ENCODE measurements at regions not wholly inside any gene's neighbourhood (a gene's known extent, or its start where the extent isn't known, plus 50 kb on each side); places are given as distances from the start of the nearest gene placed in this dataset.
"Not testable (repeated sequence)": the region's sequence is repeated elsewhere in the genome, so short reads cannot be mapped to it uniquely, and the experiment has no call there.

DNA sequence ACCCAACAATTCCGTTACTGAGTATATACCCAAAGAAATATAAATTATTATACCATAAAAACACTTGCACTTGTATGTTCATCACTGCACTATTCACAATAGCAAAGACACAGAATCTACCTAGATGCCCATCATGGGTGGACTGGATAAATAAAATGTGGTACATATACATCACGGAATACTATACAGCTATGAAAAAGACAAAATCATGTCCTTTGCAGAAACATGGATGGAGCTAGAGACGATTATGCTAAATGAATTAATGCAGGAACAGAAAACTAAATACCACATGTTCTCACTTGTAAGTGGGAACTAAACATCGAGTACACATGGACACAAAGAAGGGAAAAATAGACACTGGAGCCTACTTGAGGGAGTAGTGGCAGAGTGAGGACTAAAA lies 185.3 kb downstream of the PYDC2 start:
- WGBS, 5 donors: 86 to 95% (median 92%) methylated on average over 4 of the region's 4 CpGs
- intact Hi-C loops (cut with DNase I; ENCODE audit: low total_unique reads): no loop called here
- TF ChIP-seq POLR2A (IDR thresholded peaks at IDR 0.05) (no peak), POLR2AphosphoS5 (IDR thresholded peaks at IDR 0.05) (no peak)
- TF ChIP-seq, protein P1, sequence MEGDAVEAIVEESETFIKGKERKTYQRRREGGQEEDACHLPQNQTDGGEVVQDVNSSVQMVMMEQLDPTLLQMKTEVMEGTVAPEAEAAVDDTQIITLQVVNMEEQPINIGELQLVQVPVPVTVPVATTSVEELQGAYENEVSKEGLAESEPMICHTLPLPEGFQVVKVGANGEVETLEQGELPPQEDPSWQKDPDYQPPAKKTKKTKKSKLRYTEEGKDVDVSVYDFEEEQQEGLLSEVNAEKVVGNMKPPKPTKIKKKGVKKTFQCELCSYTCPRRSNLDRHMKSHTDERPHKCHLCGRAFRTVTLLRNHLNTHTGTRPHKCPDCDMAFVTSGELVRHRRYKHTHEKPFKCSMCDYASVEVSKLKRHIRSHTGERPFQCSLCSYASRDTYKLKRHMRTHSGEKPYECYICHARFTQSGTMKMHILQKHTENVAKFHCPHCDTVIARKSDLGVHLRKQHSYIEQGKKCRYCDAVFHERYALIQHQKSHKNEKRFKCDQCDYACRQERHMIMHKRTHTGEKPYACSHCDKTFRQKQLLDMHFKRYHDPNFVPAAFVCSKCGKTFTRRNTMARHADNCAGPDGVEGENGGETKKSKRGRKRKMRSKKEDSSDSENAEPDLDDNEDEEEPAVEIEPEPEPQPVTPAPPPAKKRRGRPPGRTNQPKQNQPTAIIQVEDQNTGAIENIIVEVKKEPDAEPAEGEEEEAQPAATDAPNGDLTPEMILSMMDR (IDR thresholded peaks at IDR 0.05 in 8 of 11, conservative IDR thresholded peaks at IDR 0.05 in 3 of 11): no peak
- no peak for DNase-seq
- peaks cover 0 to 40% (median 25%) of the 10 kb centered on the region in 8 donors for H3K9me3 ChIP-seq
- no peak overlapping the region for H3K4me3 ChIP-seq
- no peak overlapping the region for H3K27ac ChIP-seq
- H3K36me3 ChIP-seq: no peaks in the 10 kb centered on the region
- no peaks in the 10 kb centered on the region for H3K27me3 ChIP-seq (replicated peaks in 1 of 7)
- no peaks in the 10 kb centered on the region for H3K4me1 ChIP-seq

DNA sequence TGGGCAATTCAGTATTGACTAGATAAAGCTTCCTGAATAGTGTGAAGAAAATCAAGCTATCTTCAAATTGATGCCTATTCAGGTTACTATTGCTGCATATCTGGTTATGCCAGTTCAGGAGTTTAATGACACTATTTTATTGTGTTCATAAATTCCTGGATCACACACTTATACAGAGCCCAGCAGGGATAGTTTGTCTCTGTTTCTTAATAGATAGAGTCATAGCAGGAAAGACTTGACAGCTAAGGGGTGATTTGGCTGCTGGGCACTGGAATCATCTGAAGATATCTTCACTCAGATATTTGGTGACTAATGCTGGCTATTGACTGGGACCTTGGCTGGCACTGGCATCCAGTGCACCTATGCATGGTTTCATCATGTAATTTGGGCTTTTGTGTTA lies 187.8 kb downstream of the PYDC2 start:
- Histone ChIP-seq H3K36me3 (no peaks in the 10 kb centered on the region), H3K4me1 (no peaks in the 10 kb centered on the region), H3K27me3 (replicated peaks in 1 of 7) (no peaks in the 10 kb centered on the region), H3K27ac (no peak overlapping the region), H3K4me3 (no peak overlapping the region), H3K9me3 (peaks cover 0 to 48% (median 25%) of the 10 kb centered on the region in 8 donors)
- no peak for TF ChIP-seq POLR2A (IDR thresholded peaks at IDR 0.05)
- TF ChIP-seq, protein P1 (IDR thresholded peaks at IDR 0.05 in 8 of 11, conservative IDR thresholded peaks at IDR 0.05 in 3 of 11): no peak
- no peak for TF ChIP-seq POLR2AphosphoS5 (IDR thresholded peaks at IDR 0.05)
- intact Hi-C loops (cut with DNase I; ENCODE audit: low total_unique reads): no loop called here
- DNase-seq: no peak

GRCh38 chr3:191649626-191650025 lies 188.7 kb downstream of the PYDC2 start:
- 38 to 79% (median 63%) methylated on average over 1 of the region's 1 CpG for WGBS, 5 donors
- H3K27ac ChIP-seq: no peak overlapping the region

DNA sequence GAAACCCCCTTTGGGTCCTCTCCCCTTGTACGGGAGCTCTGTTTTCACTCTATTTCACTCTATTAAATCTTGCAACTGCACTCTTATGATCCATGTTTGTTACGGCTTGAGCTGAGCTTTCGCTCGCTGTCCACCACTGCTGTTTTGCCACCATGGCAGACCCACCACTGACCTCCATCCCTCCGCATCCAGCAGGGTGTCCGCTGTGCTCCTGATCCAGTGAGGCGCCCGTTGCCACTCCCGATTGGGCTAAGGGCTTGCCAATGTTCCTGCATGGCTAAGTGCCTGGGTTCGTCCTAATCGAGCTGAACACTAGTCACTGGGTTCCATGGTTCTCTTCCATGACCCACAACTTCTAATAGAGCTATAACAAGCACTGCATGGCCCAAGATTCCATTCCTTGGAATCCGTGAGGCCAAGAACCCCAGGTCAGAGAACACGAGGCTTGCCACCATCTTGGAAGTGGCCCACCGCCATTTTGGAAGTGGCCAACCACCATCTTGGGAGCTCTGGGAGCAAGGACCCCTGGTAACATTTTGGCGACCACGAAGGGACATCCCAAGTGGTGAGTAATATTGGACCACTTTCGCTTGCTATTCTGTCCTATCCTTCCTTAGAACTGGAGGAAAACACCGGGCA lies 197.9 kb downstream of the PYDC2 start:
- peaks cover 0 to 18% (median 7%) of the 10 kb centered on the region in 8 donors for H3K9me3 ChIP-seq
- 86 to 97% (median 91%) methylated on average over 18 of the region's 18 CpGs for WGBS, 5 donors
- H3K27me3 ChIP-seq (replicated peaks in 1 of 7); H3K4me3 ChIP-seq; H3K36me3 ChIP-seq; H3K27ac ChIP-seq; DNase-seq; H3K4me1 ChIP-seq; intact Hi-C loops (cut with DNase I; ENCODE audit: low total_unique reads): not testable (repeated sequence)

More at GRCh38 chr3:191649626-191650025, 188.7 kb downstream of the PYDC2 start:
- no peak for DNase-seq
- Histone ChIP-seq H3K9me3 (peaks cover 0 to 41% (median 25%) of the 10 kb centered on the region in 8 donors), H3K27me3 (replicated peaks in 1 of 7) (no peaks in the 10 kb centered on the region), H3K4me1 (no peaks in the 10 kb centered on the region), H3K36me3 (no peaks in the 10 kb centered on the region), H3K4me3 (no peak overlapping the region)
- no peak for TF ChIP-seq POLR2AphosphoS5 (IDR thresholded peaks at IDR 0.05)
- TF ChIP-seq, protein P1 (IDR thresholded peaks at IDR 0.05 in 8 of 11, conservative IDR thresholded peaks at IDR 0.05 in 3 of 11): no peak
- no peak for TF ChIP-seq POLR2A (IDR thresholded peaks at IDR 0.05)
- intact Hi-C loops (cut with DNase I; ENCODE audit: low total_unique reads): no loop called here

GRCh38 chr3:191662150-191662549 lies 201.2 kb downstream of the PYDC2 start:
- H3K27ac ChIP-seq; H3K4me1 ChIP-seq; DNase-seq; H3K27me3 ChIP-seq (replicated peaks in 1 of 7); H3K4me3 ChIP-seq; intact Hi-C loops (cut with DNase I; ENCODE audit: low total_unique reads); H3K36me3 ChIP-seq: not testable (repeated sequence)
- WGBS, 5 donors: 72 to 95% (median 82%) methylated on average over 2 to 5 of the region's 5 CpGs
- H3K9me3 ChIP-seq: peaks cover 0 to 11% (median 0%) of the 10 kb centered on the region in 8 donors

Data from spleen (tissue), 11 donors.